ENCODE measurements at regions not wholly inside any gene's neighbourhood (a gene's known extent, or its start where the extent isn't known, plus 50 kb on each side); places are given as distances from the start of the nearest gene placed in this dataset.

- no peak for TF ChIP-seq CTCF (IDR thresholded peaks at IDR 0.05)
- no peak for TF ChIP-seq POLR2A (IDR thresholded peaks at IDR 0.05)
Observed at GRCh38 chr7:54679490-54679817, 79.6 kb downstream of the SEC61G start.

Measured in stomach (tissue), 4 donors.